ENCODE measurements at regions not wholly inside any gene's neighbourhood (a gene's known extent, or its start where the extent isn't known, plus 50 kb on each side); places are given as distances from the start of the nearest gene placed in this dataset.
"Not testable (repeated sequence)": the region's sequence is repeated elsewhere in the genome, so short reads cannot be mapped to it uniquely, and the experiment has no call there.

GRCh38 chr4:159006202-159006601 is 96.7 kb upstream of the RAPGEF2 start:
- DNase-seq = no peak

GRCh38 chr4:159008671-159009070 is 94.2 kb upstream of the RAPGEF2 start:
- DNase-seq = no peak

- DNase-seq = no peak
These were observed 93.4 kb upstream of the RAPGEF2 start for GRCh38 chr4:159009521-159009920.

GRCh38 chr4:159010100-159010499 is 92.8 kb upstream of the RAPGEF2 start:
- DNase-seq = no peak

- no peak for DNase-seq
These were observed 92.2 kb upstream of the RAPGEF2 start for GRCh38 chr4:159010563-159011260.

GRCh38 chr4:159012381-159012780 is 90.5 kb upstream of the RAPGEF2 start:
- no peak for DNase-seq

- DNase-seq = no peak
These were observed 89.2 kb upstream of the RAPGEF2 start for GRCh38 chr4:159013692-159014091.

- no peak for DNase-seq
These were observed 88.0 kb upstream of the RAPGEF2 start for GRCh38 chr4:159014859-159015258.

GRCh38 chr4:159015841-159016240 is 87.0 kb upstream of the RAPGEF2 start:
- no peak for DNase-seq

GRCh38 chr4:159016593-159017024 is 86.3 kb upstream of the RAPGEF2 start:
- DNase-seq = no peak

GRCh38 chr4:159017323-159018026 is 85.4 kb upstream of the RAPGEF2 start:
- no peak for DNase-seq

- no peak for DNase-seq
These were observed 84.7 kb upstream of the RAPGEF2 start for GRCh38 chr4:159018062-159018629.

- no peak for DNase-seq
These were observed 83.5 kb upstream of the RAPGEF2 start for GRCh38 chr4:159019356-159019755.

- no peak for DNase-seq
These were observed 81.1 kb upstream of the RAPGEF2 start for GRCh38 chr4:159021597-159022385.

GRCh38 chr4:159023741-159024140 is 79.1 kb upstream of the RAPGEF2 start:
- no peak for DNase-seq

- DNase-seq = no peak
These were observed 78.6 kb upstream of the RAPGEF2 start for GRCh38 chr4:159024266-159024665.

GRCh38 chr4:159024828-159025227 is 78.1 kb upstream of the RAPGEF2 start:
- DNase-seq = no peak

GRCh38 chr4:159026329-159026728 is 76.5 kb upstream of the RAPGEF2 start:
- no peak for DNase-seq

GRCh38 chr4:159027535-159027934 is 75.3 kb upstream of the RAPGEF2 start:
- DNase-seq = no peak

- DNase-seq = no peak
These were observed 73.4 kb upstream of the RAPGEF2 start for GRCh38 chr4:159029481-159029880.

GRCh38 chr4:159030297-159030696 is 72.6 kb upstream of the RAPGEF2 start:
- DNase-seq = not testable (repeated sequence)

- DNase-seq = no peak
These were observed 67.3 kb upstream of the RAPGEF2 start for GRCh38 chr4:159035570-159035969.

GRCh38 chr4:159038536-159038935 is 64.3 kb upstream of the RAPGEF2 start:
- DNase-seq = no peak
